ENCODE measurements at regions not wholly inside any gene's neighbourhood (a gene's known extent, or its start where the extent isn't known, plus 50 kb on each side); places are given as distances from the start of the nearest gene placed in this dataset.

- TF ChIP-seq CTCF (IDR thresholded peaks at IDR 0.05): no peak
- no peak for TF ChIP-seq EZH2 (IDR thresholded peaks at IDR 0.05; ENCODE audit: borderline replicate concordance, insufficient read depth, low read depth, low read length, poor library complexity, severe bottlenecking)
These were observed 325.9 kb upstream of the SEMA3D start for GRCh38 chr7:85512790-85513189.
